Kidney epithelial cell (primary cell): ENCODE measurements at regions not wholly inside any gene's neighbourhood (a gene's known extent, or its start where the extent isn't known, plus 50 kb on each side); places are given as distances from the start of the nearest gene placed in this dataset.

Source experiments
- DNase-seq: peaks from one replicate; pipeline ENCODE4 v3.0.0-alpha.2; 2010; ENCODE audit warnings: low read depth
- H3K27me3 ChIP-seq: 2 replicates; pipeline ENCODE4 v1.6.0; 2011; ENCODE audit warnings: low read length; ENCODE audit not compliant: control insufficient read depth, insufficient read depth
- H3K36me3 ChIP-seq: 2 replicates; pipeline ENCODE4 v1.5.1; 2011; ENCODE audit warnings: low read length; ENCODE audit not compliant: control insufficient read depth, insufficient read depth
- H3K4me3 ChIP-seq: 2 replicates; pipeline ENCODE4 v1.5.1; 2011; ENCODE audit warnings: low read depth, mild to moderate bottlenecking, control low read depth, low read length
- TF ChIP-seq, protein P1 (sequence below): IDR thresholded peaks from 2 replicates; pipeline ENCODE4 v1.5.1; 2011; ENCODE audit warnings: mild to moderate bottlenecking, moderate library complexity, low read length, control low read depth, inconsistent platforms; ENCODE audit not compliant: insufficient read depth, poor library complexity, severe bottlenecking

DNA sequence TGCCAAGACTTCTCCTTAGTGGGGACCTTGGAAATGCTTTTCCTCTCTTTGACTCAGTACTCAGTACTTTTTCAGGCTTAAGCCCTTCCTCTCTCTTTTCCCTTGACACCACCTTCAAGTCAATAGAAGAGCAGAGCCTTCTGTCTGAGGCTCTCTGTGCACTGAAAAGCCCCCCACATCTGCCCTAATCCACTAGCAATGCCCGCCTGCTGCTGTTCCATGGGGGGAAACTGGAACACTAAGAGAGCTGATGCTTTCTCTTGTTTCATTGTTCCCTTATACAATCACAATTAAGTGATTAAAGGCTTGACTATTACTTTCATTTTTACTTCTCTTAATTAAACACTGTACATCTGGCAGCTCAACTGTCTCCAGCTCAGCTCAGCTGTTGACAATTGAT is 254.5 kb downstream of the SLITRK6 start:
- Histone ChIP-seq H3K36me3 (no peaks in the 10 kb centered on the region), H3K27me3 (no peaks in the 10 kb centered on the region), H3K4me3 (no peak overlapping the region)
- TF ChIP-seq, protein P1, sequence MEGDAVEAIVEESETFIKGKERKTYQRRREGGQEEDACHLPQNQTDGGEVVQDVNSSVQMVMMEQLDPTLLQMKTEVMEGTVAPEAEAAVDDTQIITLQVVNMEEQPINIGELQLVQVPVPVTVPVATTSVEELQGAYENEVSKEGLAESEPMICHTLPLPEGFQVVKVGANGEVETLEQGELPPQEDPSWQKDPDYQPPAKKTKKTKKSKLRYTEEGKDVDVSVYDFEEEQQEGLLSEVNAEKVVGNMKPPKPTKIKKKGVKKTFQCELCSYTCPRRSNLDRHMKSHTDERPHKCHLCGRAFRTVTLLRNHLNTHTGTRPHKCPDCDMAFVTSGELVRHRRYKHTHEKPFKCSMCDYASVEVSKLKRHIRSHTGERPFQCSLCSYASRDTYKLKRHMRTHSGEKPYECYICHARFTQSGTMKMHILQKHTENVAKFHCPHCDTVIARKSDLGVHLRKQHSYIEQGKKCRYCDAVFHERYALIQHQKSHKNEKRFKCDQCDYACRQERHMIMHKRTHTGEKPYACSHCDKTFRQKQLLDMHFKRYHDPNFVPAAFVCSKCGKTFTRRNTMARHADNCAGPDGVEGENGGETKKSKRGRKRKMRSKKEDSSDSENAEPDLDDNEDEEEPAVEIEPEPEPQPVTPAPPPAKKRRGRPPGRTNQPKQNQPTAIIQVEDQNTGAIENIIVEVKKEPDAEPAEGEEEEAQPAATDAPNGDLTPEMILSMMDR = no peak
- DNase-seq = no peak

DNA sequence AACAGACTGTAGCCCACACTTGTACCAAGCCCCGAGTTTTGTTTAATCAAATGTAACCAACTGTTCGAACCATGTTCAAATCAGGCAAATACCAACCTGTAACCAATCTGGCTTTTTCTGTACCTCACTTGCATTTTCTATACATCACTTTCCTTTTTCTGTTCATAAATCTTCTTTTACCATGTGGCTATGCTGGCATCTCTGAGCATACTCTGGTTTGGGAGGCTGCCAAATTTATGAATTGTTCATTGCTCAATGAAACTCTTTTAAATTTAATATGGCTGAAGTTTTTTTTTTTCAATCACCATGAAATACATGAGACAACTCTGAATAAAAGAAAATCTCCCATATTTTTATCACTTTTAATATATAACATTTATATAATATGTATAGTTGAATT is 256.1 kb downstream of the SLITRK6 start:
- DNase-seq = no peak
- TF ChIP-seq, protein P1 = no peak
- Histone ChIP-seq H3K36me3 (no peaks in the 10 kb centered on the region), H3K27me3 (no peaks in the 10 kb centered on the region), H3K4me3 (no peak overlapping the region)

DNA sequence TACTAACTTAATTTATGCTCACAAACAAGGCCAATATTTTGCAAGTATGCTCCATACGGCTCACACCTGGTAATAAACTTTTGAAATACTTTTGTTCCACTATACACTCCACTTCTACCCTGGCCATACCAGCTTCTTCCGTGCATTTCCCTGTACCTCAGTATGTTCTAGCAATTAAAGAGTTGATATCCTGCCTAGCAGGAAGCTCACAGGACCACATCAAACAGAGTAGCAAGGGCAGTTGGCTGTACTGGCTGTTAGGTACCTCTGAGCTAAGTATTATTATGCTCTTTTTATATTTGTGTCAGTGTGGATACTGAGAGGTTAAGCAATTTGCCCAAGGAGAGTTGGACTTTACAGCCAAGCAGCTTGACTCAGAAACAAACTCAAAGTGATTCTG is 257.7 kb downstream of the SLITRK6 start:
- Histone ChIP-seq H3K27me3 (no peaks in the 10 kb centered on the region), H3K36me3 (no peaks in the 10 kb centered on the region), H3K4me3 (no peak overlapping the region)
- TF ChIP-seq, protein P1 = no peak
- DNase-seq = no peak

DNA sequence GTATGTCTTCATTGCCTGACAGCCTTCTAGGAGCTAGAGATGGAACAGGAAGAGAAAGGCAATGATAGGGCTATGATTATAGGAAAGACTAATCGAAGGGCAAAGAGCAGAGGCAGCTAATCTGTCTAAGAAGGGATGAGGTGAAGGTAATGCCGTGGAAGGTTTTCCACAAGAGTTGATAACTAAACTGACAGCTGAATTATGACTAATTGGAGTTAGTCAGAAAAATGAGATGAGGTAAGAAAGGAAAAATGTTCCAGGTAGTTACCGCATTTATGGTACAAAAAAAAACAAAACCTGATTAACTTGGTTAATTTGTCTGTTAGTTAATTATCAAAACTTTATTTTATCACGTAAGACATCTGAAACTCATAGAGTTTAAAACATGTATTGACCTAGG is 260.3 kb downstream of the SLITRK6 start:
- Histone ChIP-seq H3K27me3 (no peaks in the 10 kb centered on the region), H3K36me3 (no peaks in the 10 kb centered on the region), H3K4me3 (no peak overlapping the region)
- no peak for DNase-seq
- TF ChIP-seq, protein P1 = no peak

DNA sequence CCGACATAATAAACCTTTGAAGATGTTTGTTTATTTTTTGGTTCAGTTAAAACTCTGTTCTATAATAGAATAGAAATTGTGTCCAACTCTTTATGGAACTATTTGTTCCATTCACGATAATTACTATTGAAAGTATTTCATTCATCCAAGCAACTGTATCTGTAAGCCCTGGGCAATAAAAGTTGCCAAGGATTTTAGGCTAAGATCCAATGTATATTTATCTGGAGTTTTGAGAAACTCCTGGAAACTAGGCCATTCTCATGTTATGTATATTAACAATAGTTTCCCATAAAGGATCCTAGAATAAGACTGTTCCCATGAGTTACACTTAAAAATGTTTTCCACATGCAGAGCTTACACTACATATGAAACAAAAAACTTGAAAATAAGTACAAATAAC is 261.6 kb downstream of the SLITRK6 start:
- H3K36me3 ChIP-seq = no peaks in the 10 kb centered on the region
- DNase-seq = no peak
- no peak overlapping the region for H3K4me3 ChIP-seq
- TF ChIP-seq, protein P1 = no peak
- H3K27me3 ChIP-seq = no peaks in the 10 kb centered on the region

DNA sequence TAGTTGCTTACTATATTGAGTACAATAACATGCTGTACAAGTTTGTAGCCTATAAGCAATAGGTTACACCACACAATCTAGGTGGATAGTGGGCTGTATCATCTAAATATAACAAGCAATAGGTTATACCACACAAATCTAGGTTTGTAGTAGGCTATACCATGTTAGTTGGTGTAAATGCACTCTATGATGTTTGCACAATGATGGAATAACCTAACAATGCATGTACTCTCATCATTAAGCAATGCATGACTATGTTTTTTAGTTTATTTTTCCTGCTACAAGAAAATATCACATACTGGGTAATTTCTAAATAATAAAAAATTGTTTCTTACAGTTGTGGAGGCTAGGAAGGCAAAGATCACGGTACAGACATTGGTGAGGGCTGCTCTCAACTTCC is 262.5 kb downstream of the SLITRK6 start:
- Histone ChIP-seq H3K4me3 (no peak overlapping the region), H3K27me3 (no peaks in the 10 kb centered on the region), H3K36me3 (no peaks in the 10 kb centered on the region)
- TF ChIP-seq, protein P1 = no peak
- DNase-seq = no peak
